Neural progenitor cell (in vitro differentiated cells): ENCODE measurements at regions not wholly inside any gene's neighbourhood (a gene's known extent, or its start where the extent isn't known, plus 50 kb on each side); places are given as distances from the start of the nearest gene placed in this dataset.
A peak's percentile ranks its signal among the peaks of the same experiment; 100 is the strongest.

Experiments
- DNase-seq: peaks from one replicate; pipeline ENCODE4 v3.0.0-alpha.2; 2016; ENCODE audit warnings: low spot score
- H2AFZ ChIP-seq: fragments of 200-600 bp; sonication (generic); replicated peaks from 2 replicates; pipeline ENCODE4 v1.6.1; 2016; ENCODE audit warnings: antibody characterized with exemption
- H3F3A ChIP-seq: fragments of 200-600 bp; sonication (generic); 2 replicates; pipeline ENCODE4 v1.6.1; 2016; ENCODE audit warnings: antibody characterized with exemption, low read depth
- H3K27ac ChIP-seq: fragments of 200-600 bp; sonication (generic); 2 replicates; pipeline ENCODE4 v1.5.1; 2016; ENCODE audit warnings: mild to moderate bottlenecking
- H3K27me3 ChIP-seq: fragments of 200-600 bp; sonication (generic); 2 replicates; pipeline ENCODE4 v1.6.1; 2016; ENCODE audit warnings: mild to moderate bottlenecking, moderate library complexity
- H3K36me3 ChIP-seq: fragments of 200-600 bp; sonication (generic); 2 replicates; pipeline ENCODE4 v1.5.1; 2016
- H3K4me1 ChIP-seq: fragments of 200-600 bp; sonication (generic); 2 replicates; pipeline ENCODE4 v1.6.1; 2016; ENCODE audit warnings: mixed run types
- H3K4me2 ChIP-seq: fragments of 200-600 bp; sonication (generic); 2 replicates; pipeline ENCODE4 v1.6.1; 2016
- H3K4me3 ChIP-seq: fragments of 200-600 bp; sonication (generic); 2 replicates; pipeline ENCODE4 v1.5.1; 2016
- H3K79me2 ChIP-seq: fragments of 200-600 bp; sonication (generic); 2 replicates; pipeline ENCODE4 v1.6.1; 2016; ENCODE audit warnings: low read depth
- H3K9ac ChIP-seq: fragments of 200-600 bp; sonication (generic); 2 replicates; pipeline ENCODE4 v1.6.1; 2016
- H3K9me3 ChIP-seq: fragments of 200-600 bp; sonication (generic); 2 replicates; pipeline ENCODE4 v1.5.1; 2016; ENCODE audit warnings: low read depth
- H4K20me1 ChIP-seq: fragments of 200-600 bp; sonication (generic); 2 replicates; pipeline ENCODE4 v1.6.1; 2016; ENCODE audit warnings: low read depth
- H3K27ac Mint-ChIP-seq: 3 replicates; pipeline ENCODE4 v1.8.0; 2021; ENCODE audit warnings: mixed read lengths
- H3K27me3 Mint-ChIP-seq: 2 replicates; pipeline ENCODE4 v1.8.0; 2022; ENCODE audit warnings: low read depth, mild to moderate bottlenecking, inconsistent platforms, moderate library complexity, mixed read lengths; ENCODE audit not compliant: insufficient read depth
- H3K36me3 Mint-ChIP-seq: 3 replicates; pipeline ENCODE4 v1.8.0; 2021; ENCODE audit warnings: mixed read lengths
- H3K4me1 Mint-ChIP-seq: 3 replicates; pipeline ENCODE4 v1.8.0; 2021; ENCODE audit warnings: mixed read lengths
- H3K4me3 Mint-ChIP-seq: 3 replicates; pipeline ENCODE4 v1.8.0; 2021; ENCODE audit warnings: mild to moderate bottlenecking, moderate library complexity, mixed read lengths
- H3K9me3 Mint-ChIP-seq: 3 replicates; pipeline ENCODE4 v1.8.0; 2020; ENCODE audit warnings: mixed read lengths
- CTCF ChIP-seq: fragments of 200-600 bp; sonication (generic); IDR thresholded peaks from 2 replicates; pipeline ENCODE4 v1.5.1; 2017; ENCODE audit warnings: antibody characterized with exemption, mild to moderate bottlenecking
- EZH2 ChIP-seq: fragments of 200-600 bp; sonication (generic); IDR thresholded peaks from 2 replicates; pipeline ENCODE4 v1.6.1; 2017; ENCODE audit warnings: antibody characterized with exemption, mild to moderate bottlenecking, moderate library complexity
- EZH2phosphoT487 ChIP-seq: fragments of 200-600 bp; sonication (generic); IDR thresholded peaks from 2 replicates; pipeline ENCODE4 v1.6.1; 2017; ENCODE audit warnings: antibody characterized with exemption

- no peak overlapping the region for H3K4me3 Mint-ChIP-seq
Measured at GRCh38 chr6:170182093-170182780, 108.6 kb downstream of the DLL1 start.

GRCh38 chr6:170181338-170181690 lies 109.6 kb downstream of the DLL1 start:
- H4K20me1 ChIP-seq = no peaks in the 10 kb centered on the region
- H3K79me2 ChIP-seq = no peaks in the 10 kb centered on the region
- H3K27me3 ChIP-seq = no peaks in the 10 kb centered on the region
- no peak overlapping the region for H3K4me3 ChIP-seq
- H3K9me3 Mint-ChIP-seq = peaks cover 9% of the 10 kb centered on the region
- H3K4me2 ChIP-seq = no peak overlapping the region
- H3K27me3 Mint-ChIP-seq = peaks cover 13% of the 10 kb centered on the region
- H3K27ac ChIP-seq = no peak overlapping the region
- no peak overlapping the region for H2AFZ ChIP-seq
- no peak overlapping the region for H3K27ac Mint-ChIP-seq
- DNase-seq = no peak
- H3K9me3 ChIP-seq = no peaks in the 10 kb centered on the region
- TF ChIP-seq CTCF (no peak), EZH2phosphoT487 (no peak), EZH2 (no peak)
- no peak overlapping the region for H3K9ac ChIP-seq
- H3K4me1 ChIP-seq = peaks cover 5% of the 10 kb centered on the region
- H3K4me1 Mint-ChIP-seq = peaks cover 10% of the 10 kb centered on the region
- H3K36me3 Mint-ChIP-seq = no peaks in the 10 kb centered on the region
- no peak overlapping the region for H3K4me3 Mint-ChIP-seq
- no peaks in the 10 kb centered on the region for H3K36me3 ChIP-seq
- H3F3A ChIP-seq = peaks cover 6% of the 10 kb centered on the region

More at GRCh38 chr6:170182093-170182780, 108.6 kb downstream of the DLL1 start:
- H3K9me3 Mint-ChIP-seq = peaks cover 6% of the 10 kb centered on the region
- Histone ChIP-seq H3K27me3 (no peaks in the 10 kb centered on the region), H3K9ac (no peak overlapping the region), H3K4me1 (peaks cover 5% of the 10 kb centered on the region), H4K20me1 (no peaks in the 10 kb centered on the region), H2AFZ (no peak overlapping the region), H3F3A (no peaks in the 10 kb centered on the region), H3K4me3 (no peak overlapping the region), H3K79me2 (no peaks in the 10 kb centered on the region), H3K9me3 (no peaks in the 10 kb centered on the region), H3K27ac (no peak overlapping the region), H3K4me2 (no peak overlapping the region), H3K36me3 (no peaks in the 10 kb centered on the region)
- H3K27ac Mint-ChIP-seq = no peak overlapping the region
- DNase-seq = no peak
- H3K27me3 Mint-ChIP-seq = peaks cover 11% of the 10 kb centered on the region
- H3K36me3 Mint-ChIP-seq = no peaks in the 10 kb centered on the region
- H3K4me1 Mint-ChIP-seq = peaks cover 7% of the 10 kb centered on the region
- TF ChIP-seq EZH2phosphoT487 (no peak), CTCF (no peak), EZH2 (no peak)

GRCh38 chr6:170180671-170181337 lies 110.1 kb downstream of the DLL1 start:
- H3K27ac ChIP-seq = no peak overlapping the region
- H3K9ac ChIP-seq = no peak overlapping the region
- H4K20me1 ChIP-seq = no peaks in the 10 kb centered on the region
- H3K27ac Mint-ChIP-seq = peak overlapping the region; percentile 40
- TF ChIP-seq CTCF (no peak), EZH2 (no peak), EZH2phosphoT487 (no peak)
- H3K9me3 ChIP-seq = no peaks in the 10 kb centered on the region
- H3K36me3 ChIP-seq = no peaks in the 10 kb centered on the region
- H3K4me3 Mint-ChIP-seq = no peak overlapping the region
- H3K9me3 Mint-ChIP-seq = peaks cover 9% of the 10 kb centered on the region
- no peak overlapping the region for H3K4me3 ChIP-seq
- no peaks in the 10 kb centered on the region for H3K79me2 ChIP-seq
- H3K36me3 Mint-ChIP-seq = no peaks in the 10 kb centered on the region
- peaks cover 2% of the 10 kb centered on the region for H3K4me1 ChIP-seq
- DNase-seq = no peak
- H3K27me3 ChIP-seq = no peaks in the 10 kb centered on the region
- no peak overlapping the region for H3K4me2 ChIP-seq
- peaks cover 6% of the 10 kb centered on the region for H3F3A ChIP-seq
- peaks cover 12% of the 10 kb centered on the region for H3K4me1 Mint-ChIP-seq
- H2AFZ ChIP-seq = no peak overlapping the region
- peaks cover 13% of the 10 kb centered on the region for H3K27me3 Mint-ChIP-seq
